ENCODE measurements at regions not wholly inside any gene's neighbourhood (a gene's known extent, or its start where the extent isn't known, plus 50 kb on each side); places are given as distances from the start of the nearest gene placed in this dataset.

GRCh38 chr4:32133734-32134133 lies 1413.6 kb downstream of the PCDH7 start:
- no peak for DNase-seq

- no peak for DNase-seq
Measured at GRCh38 chr4:32135642-32136041, 1415.5 kb downstream of the PCDH7 start.

GRCh38 chr4:32136081-32136787 lies 1416.1 kb downstream of the PCDH7 start:
- DNase-seq, result no peak

- no peak for DNase-seq
Measured at GRCh38 chr4:32140636-32141035, 1420.5 kb downstream of the PCDH7 start.

- DNase-seq, result no peak
Measured at GRCh38 chr4:32142075-32142474, 1421.9 kb downstream of the PCDH7 start.

GRCh38 chr4:32145987-32146386 lies 1425.8 kb downstream of the PCDH7 start:
- no peak for DNase-seq

GRCh38 chr4:32147446-32148085 lies 1427.4 kb downstream of the PCDH7 start:
- DNase-seq, result no peak

GRCh38 chr4:32148111-32148666 lies 1428.0 kb downstream of the PCDH7 start:
- no peak for DNase-seq

- DNase-seq, result no peak
Measured at GRCh38 chr4:32158961-32159360, 1438.8 kb downstream of the PCDH7 start.

GRCh38 chr4:32161392-32161791 lies 1441.2 kb downstream of the PCDH7 start:
- DNase-seq, result no peak

- no peak for DNase-seq
Measured at GRCh38 chr4:32163125-32163524, 1443.0 kb downstream of the PCDH7 start.

- DNase-seq, result no peak
Measured at GRCh38 chr4:32169841-32170240, 1449.7 kb downstream of the PCDH7 start.

- no peak for DNase-seq
Measured at GRCh38 chr4:32172086-32172485, 1451.9 kb downstream of the PCDH7 start.

GRCh38 chr4:32172761-32173160 lies 1452.6 kb downstream of the PCDH7 start:
- DNase-seq, result no peak

- DNase-seq, result no peak
Measured at GRCh38 chr4:32180086-32180485, 1459.9 kb downstream of the PCDH7 start.

- DNase-seq, result no peak
Measured at GRCh38 chr4:32184186-32184585, 1464.0 kb downstream of the PCDH7 start.

GRCh38 chr4:32189130-32189529 lies 1469.0 kb downstream of the PCDH7 start:
- DNase-seq, result no peak

GRCh38 chr4:32189788-32190187 lies 1469.6 kb downstream of the PCDH7 start:
- no peak for DNase-seq

- DNase-seq, result no peak
Measured at GRCh38 chr4:32191961-32192360, 1471.8 kb downstream of the PCDH7 start.

GRCh38 chr4:32192363-32192762 lies 1472.2 kb downstream of the PCDH7 start:
- no peak for DNase-seq

- DNase-seq, result no peak
Measured at GRCh38 chr4:32192991-32193390, 1472.8 kb downstream of the PCDH7 start.

GRCh38 chr4:32196950-32197688 lies 1477.0 kb downstream of the PCDH7 start:
- no peak for DNase-seq

- no peak for DNase-seq
Measured at GRCh38 chr4:32199639-32200038, 1479.5 kb downstream of the PCDH7 start.

- no peak for DNase-seq
Measured at GRCh38 chr4:32203340-32203739, 1483.2 kb downstream of the PCDH7 start.

Data from CD4-positive, alpha-beta T cell treated with Interleukin-17A for 1 hour (primary cell).